ENCODE measurements at regions not wholly inside any gene's neighbourhood (a gene's known extent, or its start where the extent isn't known, plus 50 kb on each side); places are given as distances from the start of the nearest gene placed in this dataset.

DNA sequence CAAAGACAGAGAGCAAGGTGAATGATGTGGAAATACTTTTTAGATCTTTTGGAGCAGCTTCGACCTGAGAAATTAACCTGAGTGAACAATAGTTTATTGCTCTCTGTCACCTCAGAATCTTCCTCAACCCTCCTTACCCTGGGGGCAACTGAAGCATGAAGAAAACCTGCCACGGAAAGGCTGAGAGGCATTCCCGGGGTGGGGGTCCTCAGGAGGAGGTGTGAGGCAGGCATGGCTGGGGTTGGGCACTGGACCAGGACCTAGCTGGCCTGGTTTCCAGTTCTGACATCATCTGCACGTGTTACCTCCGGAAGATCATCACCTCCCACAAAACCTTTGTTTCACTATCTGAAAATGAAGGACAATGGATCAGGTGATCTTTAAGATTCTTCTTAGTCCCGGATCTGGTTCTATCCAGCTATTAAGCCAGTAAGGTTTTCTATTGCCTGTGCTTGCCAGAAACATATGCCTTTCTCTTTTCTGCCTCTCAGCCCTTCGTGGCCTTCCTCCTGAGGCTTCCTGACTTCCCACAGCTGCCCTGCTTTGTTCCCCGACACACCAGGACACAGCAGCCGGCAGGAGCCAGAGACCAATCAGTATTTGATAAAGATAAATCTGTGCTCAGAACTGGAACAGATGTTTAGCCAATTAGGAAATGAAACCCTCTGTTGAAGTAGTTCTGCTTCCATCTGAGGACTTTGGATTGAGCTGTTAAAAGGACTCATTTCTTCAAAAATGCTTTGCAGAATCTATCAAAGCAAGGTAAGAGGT is 232.5 kb downstream of the TDRD15 start:
- TF ChIP-seq ZNF335 (tag by site-specific recombination; conservative IDR thresholded peaks at IDR 0.05) (no peak), ZNF37A (tag by site-specific recombination; IDR thresholded peaks at IDR 0.05) (no peak), ZNF19 (tag by site-specific recombination; IDR thresholded peaks at IDR 0.05; ENCODE audit: low read depth) (no peak)
- TF ChIP-seq, protein P1, sequence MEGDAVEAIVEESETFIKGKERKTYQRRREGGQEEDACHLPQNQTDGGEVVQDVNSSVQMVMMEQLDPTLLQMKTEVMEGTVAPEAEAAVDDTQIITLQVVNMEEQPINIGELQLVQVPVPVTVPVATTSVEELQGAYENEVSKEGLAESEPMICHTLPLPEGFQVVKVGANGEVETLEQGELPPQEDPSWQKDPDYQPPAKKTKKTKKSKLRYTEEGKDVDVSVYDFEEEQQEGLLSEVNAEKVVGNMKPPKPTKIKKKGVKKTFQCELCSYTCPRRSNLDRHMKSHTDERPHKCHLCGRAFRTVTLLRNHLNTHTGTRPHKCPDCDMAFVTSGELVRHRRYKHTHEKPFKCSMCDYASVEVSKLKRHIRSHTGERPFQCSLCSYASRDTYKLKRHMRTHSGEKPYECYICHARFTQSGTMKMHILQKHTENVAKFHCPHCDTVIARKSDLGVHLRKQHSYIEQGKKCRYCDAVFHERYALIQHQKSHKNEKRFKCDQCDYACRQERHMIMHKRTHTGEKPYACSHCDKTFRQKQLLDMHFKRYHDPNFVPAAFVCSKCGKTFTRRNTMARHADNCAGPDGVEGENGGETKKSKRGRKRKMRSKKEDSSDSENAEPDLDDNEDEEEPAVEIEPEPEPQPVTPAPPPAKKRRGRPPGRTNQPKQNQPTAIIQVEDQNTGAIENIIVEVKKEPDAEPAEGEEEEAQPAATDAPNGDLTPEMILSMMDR (tag by site-specific recombination; IDR thresholded peaks at IDR 0.05), result no peak

Data from HEK293 (cell line).